ENCODE measurements at regions not wholly inside any gene's neighbourhood (a gene's known extent, or its start where the extent isn't known, plus 50 kb on each side); places are given as distances from the start of the nearest gene placed in this dataset.

GRCh38 chrX:33379839-33380238, 168.5 kb upstream of the DMD start:
- no peak for TF ChIP-seq CTCF (conservative IDR thresholded peaks at IDR 0.05)
- TF ChIP-seq EZH2 (IDR thresholded peaks at IDR 0.05; ENCODE audit: low read depth): no peak
